Left lung (tissue), 4 donors: ENCODE measurements at regions not wholly inside any gene's neighbourhood (a gene's known extent, or its start where the extent isn't known, plus 50 kb on each side); places are given as distances from the start of the nearest gene placed in this dataset.

ENCODE experiments used
- ATAC-seq: fragments of 200-7000 bp; cut with Tn5 transposase; one replicate; pipeline ENCODE4 v1.9.1; 2020; ENCODE audit warnings: moderate library complexity
- DNase-seq, 4 donors: peaks; one replicate each; pipeline ENCODE4 v3.0.0-alpha.2; 2013 to 2020
- H3K27ac ChIP-seq, 2 donors: fragments of 200-600 bp; sonication (generic) in 1 of 2; one replicate each; pipeline versions ENCODE4 v1.5.0 to v1.8.0; 2020 to 2021
- H3K27me3 ChIP-seq, 2 donors: fragments of 200-600 bp; sonication (generic) in 1 of 2; one replicate each; pipeline versions ENCODE4 v1.5.0 to v1.8.0; 2020 to 2021
- H3K36me3 ChIP-seq, 2 donors: fragments of 200-600 bp; sonication (generic) in 1 of 2; one replicate each; pipeline versions ENCODE4 v1.5.0 to v1.8.0; 2020 to 2021
- H3K4me1 ChIP-seq, 2 donors: fragments of 200-600 bp; one replicate each; pipeline ENCODE4 v1.8.0; 2021
- H3K4me3 ChIP-seq, 2 donors: fragments of 200-600 bp; sonication (generic) in 1 of 2; one replicate each; pipeline versions ENCODE4 v1.5.0 to v1.8.0; 2020 to 2021; ENCODE audit warnings: mild to moderate bottlenecking in 1 of 2
- H3K9me3 ChIP-seq, 2 donors: fragments of 200-600 bp; sonication (generic) in 1 of 2; one replicate each; pipeline versions ENCODE4 v1.5.0 to v1.8.0; 2020 to 2021
- intact Hi-C, 2 donors: fragments of 100-400 bp; cut with DNase I; formaldehyde crosslinking; loops; one replicate each; pipeline versions ENCODE4 v1.11.2 to v1.14.2; 2022
- TF ChIP-seq, protein P1 (sequence below), 2 donors: fragments of 200-600 bp; sonication (generic) in 1 of 2; IDR thresholded peaks; one replicate each; pipeline versions ENCODE4 v1.5.0 to v1.8.0; 2021; ENCODE audit warnings: antibody characterized with exemption in 2 of 2
- donor health status: DM: no; HTN: yes; CAD: no.
- donor health status: DM: no; HTN: no; CAD: no.

DNA sequence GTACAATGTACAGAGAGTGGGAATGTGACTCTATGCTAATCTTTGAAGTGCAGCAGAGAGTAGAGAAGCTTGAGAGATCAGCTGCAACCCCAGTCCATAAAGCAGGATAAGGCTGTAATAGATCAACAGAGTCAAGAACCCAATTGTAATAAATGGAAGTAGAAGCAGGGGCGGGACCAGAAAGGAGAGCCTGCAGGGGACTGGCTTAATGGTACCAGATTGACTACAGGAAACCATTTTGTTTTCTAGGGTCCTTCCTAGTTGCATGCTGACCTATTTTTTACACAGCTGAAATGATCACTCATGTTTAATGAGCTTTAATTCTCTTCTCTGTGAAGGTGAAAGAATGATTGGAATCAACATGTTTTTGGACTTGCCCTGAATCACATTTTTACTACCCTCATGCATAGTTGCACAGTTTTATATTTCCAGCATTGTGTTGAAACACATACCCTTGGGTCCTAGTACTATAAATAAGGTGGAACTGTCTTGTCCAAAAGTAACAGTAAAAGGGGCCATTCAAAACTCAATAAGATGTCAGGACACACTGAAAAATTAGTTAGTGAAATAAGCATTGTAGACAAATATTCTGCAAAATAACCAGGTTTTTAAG is 69.8 kb downstream of the GPR88 start:
- no peak for ATAC-seq
- TF ChIP-seq, protein P1, sequence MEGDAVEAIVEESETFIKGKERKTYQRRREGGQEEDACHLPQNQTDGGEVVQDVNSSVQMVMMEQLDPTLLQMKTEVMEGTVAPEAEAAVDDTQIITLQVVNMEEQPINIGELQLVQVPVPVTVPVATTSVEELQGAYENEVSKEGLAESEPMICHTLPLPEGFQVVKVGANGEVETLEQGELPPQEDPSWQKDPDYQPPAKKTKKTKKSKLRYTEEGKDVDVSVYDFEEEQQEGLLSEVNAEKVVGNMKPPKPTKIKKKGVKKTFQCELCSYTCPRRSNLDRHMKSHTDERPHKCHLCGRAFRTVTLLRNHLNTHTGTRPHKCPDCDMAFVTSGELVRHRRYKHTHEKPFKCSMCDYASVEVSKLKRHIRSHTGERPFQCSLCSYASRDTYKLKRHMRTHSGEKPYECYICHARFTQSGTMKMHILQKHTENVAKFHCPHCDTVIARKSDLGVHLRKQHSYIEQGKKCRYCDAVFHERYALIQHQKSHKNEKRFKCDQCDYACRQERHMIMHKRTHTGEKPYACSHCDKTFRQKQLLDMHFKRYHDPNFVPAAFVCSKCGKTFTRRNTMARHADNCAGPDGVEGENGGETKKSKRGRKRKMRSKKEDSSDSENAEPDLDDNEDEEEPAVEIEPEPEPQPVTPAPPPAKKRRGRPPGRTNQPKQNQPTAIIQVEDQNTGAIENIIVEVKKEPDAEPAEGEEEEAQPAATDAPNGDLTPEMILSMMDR (IDR thresholded peaks at IDR 0.05), result no peak

DNA sequence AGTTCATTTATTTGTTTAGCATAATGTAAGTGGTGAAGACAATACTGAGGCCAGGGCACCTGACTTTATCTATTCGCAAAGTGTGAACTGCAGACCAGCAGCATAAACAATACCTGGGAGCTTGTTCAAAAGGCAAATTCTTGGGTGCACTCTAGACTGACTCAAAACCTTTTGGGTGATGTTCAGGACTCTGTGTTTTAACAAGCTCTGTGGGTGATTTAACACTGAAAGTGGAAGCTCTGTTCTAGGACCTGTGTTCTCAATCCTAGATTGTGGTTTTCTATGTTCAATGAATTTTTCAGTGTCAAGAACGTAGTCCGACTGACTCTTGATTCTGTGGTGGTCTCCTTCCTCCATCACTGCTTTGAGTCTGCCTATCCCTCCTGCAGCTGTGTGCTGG is 71.9 kb downstream of the GPR88 start:
- Histone ChIP-seq H3K27ac (no peak overlapping the region), H3K27me3 (no peaks in the 10 kb centered on the region), H3K36me3 (no peaks in the 10 kb centered on the region), H3K9me3 (no peaks in the 10 kb centered on the region), H3K4me1 (no peaks in the 10 kb centered on the region), H3K4me3 (no peak overlapping the region)
- ATAC-seq, result no peak
- intact Hi-C loops, result loop anchor here in 1 of 2 donors (5.0 kb wide), 1 partner anchor 257 kb away; no protein-coding TSS in a partner anchor
- TF ChIP-seq, protein P1 (IDR thresholded peaks at IDR 0.05), result no peak
- DNase-seq, result no peak

More for the DNA sequence above, 69.8 kb downstream of the GPR88 start:
- Histone ChIP-seq H3K9me3 (peaks cover 0 to 3% of the 10 kb centered on the region in 2 donors), H3K36me3 (no peaks in the 10 kb centered on the region), H3K4me3 (no peak overlapping the region), H3K4me1 (no peaks in the 10 kb centered on the region), H3K27me3 (no peaks in the 10 kb centered on the region), H3K27ac (no peak overlapping the region)
- no peak for DNase-seq
- intact Hi-C loops, result loop anchor here in 1 of 2 donors (5.0 kb wide), 1 partner anchor 260 kb away; no protein-coding TSS in a partner anchor

DNA sequence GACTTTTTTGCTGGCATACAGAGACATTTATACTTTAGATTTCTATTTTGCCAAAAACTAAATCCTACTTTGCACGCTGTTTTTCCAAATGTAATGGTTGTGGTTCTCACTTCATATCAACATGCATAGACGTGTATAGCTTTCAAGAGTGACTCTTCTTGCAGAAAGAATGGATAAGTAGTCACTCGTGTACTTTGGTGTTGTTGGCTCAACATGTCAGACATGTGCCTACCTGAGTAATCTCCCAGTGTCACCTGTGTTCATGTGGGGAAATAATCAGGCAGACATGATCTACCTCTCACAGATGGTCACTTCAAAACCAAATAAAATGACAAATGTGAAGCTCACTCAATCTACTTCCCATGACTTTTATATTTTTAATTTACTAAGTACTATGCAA is 73.1 kb downstream of the GPR88 start:
- no peaks in the 10 kb centered on the region for H3K27me3 ChIP-seq
- ATAC-seq, result no peak
- no peaks in the 10 kb centered on the region for H3K36me3 ChIP-seq
- H3K4me3 ChIP-seq, result no peak overlapping the region
- no peaks in the 10 kb centered on the region for H3K9me3 ChIP-seq
- H3K27ac ChIP-seq, result no peak overlapping the region
- no peak for DNase-seq
- intact Hi-C loops, result no loop called here
- H3K4me1 ChIP-seq, result no peaks in the 10 kb centered on the region
- TF ChIP-seq, protein P1 (IDR thresholded peaks at IDR 0.05), result no peak

DNA sequence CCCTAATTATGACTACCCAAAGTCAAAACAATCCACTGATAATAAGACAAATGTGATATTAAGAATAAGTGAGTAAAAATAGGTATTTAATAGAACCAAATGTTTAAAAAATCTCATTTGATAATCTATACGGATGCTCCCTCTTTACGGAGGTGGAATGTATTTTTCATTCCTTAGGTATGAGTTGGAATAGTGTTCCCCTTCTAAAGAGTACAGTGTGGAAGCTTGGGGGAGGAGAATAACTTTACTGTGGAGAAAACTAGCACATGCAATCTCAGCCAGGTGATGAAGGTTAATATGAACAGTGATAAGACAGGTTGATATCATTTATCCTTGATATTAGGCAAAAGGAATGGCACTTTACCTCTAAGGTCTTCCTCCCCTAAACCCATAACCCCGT is 74.6 kb downstream of the GPR88 start:
- DNase-seq (no peak), ATAC-seq (no peak)
- Histone ChIP-seq H3K9me3 (no peaks in the 10 kb centered on the region), H3K27me3 (no peaks in the 10 kb centered on the region), H3K4me1 (no peaks in the 10 kb centered on the region), H3K27ac (no peak overlapping the region), H3K4me3 (no peak overlapping the region), H3K36me3 (no peaks in the 10 kb centered on the region)
- intact Hi-C loops, result no loop called here
- TF ChIP-seq, protein P1 (IDR thresholded peaks at IDR 0.05), result no peak

DNA sequence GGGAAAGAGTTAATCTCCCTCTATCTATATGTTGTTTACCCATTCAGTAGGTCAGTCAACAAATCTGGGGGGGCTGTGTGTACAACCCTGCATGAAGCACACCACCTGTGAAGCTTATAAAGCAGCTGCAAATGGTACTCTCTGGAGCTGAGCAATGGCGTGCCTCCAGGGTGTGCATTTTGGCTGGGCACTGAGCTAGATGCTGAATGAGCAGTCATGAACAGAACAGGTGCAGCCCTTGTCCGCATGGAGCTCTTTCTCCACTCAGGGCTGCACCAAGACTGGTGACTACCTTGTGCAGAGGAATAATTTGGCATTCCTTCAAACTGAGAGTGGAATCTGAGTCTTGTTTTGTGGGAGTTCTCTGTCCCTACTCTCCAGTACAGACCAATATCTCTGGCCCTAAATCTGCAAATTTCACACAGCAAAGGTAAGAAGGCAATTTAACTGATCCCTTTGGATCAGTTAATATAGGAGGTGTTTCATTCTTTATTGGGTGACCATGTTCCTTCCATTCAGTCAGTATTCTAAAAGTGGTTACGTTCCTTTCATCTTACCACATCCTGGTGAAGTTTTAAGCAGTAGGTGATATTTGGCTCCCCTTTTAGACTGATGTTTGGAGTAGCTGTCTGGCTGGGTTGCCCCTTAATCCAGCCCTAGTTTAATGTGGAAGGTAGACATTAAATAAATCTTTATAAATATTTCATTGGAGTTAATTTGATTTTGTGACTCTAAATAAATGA is 76.0 kb downstream of the GPR88 start:
- no peak overlapping the region for H3K27ac ChIP-seq
- H3K9me3 ChIP-seq, result no peaks in the 10 kb centered on the region
- no peak for ATAC-seq
- TF ChIP-seq, protein P1 (IDR thresholded peaks at IDR 0.05), result no peak
- intact Hi-C loops, result no loop called here
- no peaks in the 10 kb centered on the region for H3K4me1 ChIP-seq
- H3K36me3 ChIP-seq, result no peaks in the 10 kb centered on the region
- H3K4me3 ChIP-seq, result no peak overlapping the region
- no peaks in the 10 kb centered on the region for H3K27me3 ChIP-seq
- DNase-seq, result no peak
